ENCODE measurements at regions not wholly inside any gene's neighbourhood (a gene's known extent, or its start where the extent isn't known, plus 50 kb on each side); places are given as distances from the start of the nearest gene placed in this dataset.

GRCh38 chr16:5461574-5461973 is 364.0 kb upstream of the EEF2KMT start:
- H3K27ac ChIP-seq (ENCODE audit: low read length): no peak overlapping the region
- H3K27me3 ChIP-seq (ENCODE audit: control insufficient read depth, insufficient read depth, low read length): peaks cover 2% of the 10 kb centered on the region
- H3K4me1 ChIP-seq (ENCODE audit: control insufficient read depth, insufficient read depth, low read length): no peaks in the 10 kb centered on the region
- no peaks in the 10 kb centered on the region for H3K36me3 ChIP-seq (ENCODE audit: control insufficient read depth, insufficient read depth, low read length)
- no peak for DNase-seq
- 50% methylated on average over 2 of the region's 2 CpGs for WGBS (ENCODE audit: insufficient coverage)
- H3K9me3 ChIP-seq (replicated peaks; ENCODE audit: control insufficient read depth, low read depth, low read length): no peaks in the 10 kb centered on the region
- H3K4me3 ChIP-seq (ENCODE audit: low read length): no peak overlapping the region

GRCh38 chr16:5461141-5461540 is 363.5 kb upstream of the EEF2KMT start:
- H3K27me3 ChIP-seq (ENCODE audit: control insufficient read depth, insufficient read depth, low read length): peaks cover 2% of the 10 kb centered on the region
- WGBS (ENCODE audit: insufficient coverage): 44% methylated on average over 8 of the region's 8 CpGs
- H3K9me3 ChIP-seq (replicated peaks; ENCODE audit: control insufficient read depth, low read depth, low read length): no peaks in the 10 kb centered on the region
- H3K36me3 ChIP-seq (ENCODE audit: control insufficient read depth, insufficient read depth, low read length): no peaks in the 10 kb centered on the region
- no peak overlapping the region for H3K4me3 ChIP-seq (ENCODE audit: low read length)
- no peak overlapping the region for H3K27ac ChIP-seq (ENCODE audit: low read length)
- DNase-seq: no peak
- no peaks in the 10 kb centered on the region for H3K4me1 ChIP-seq (ENCODE audit: control insufficient read depth, insufficient read depth, low read length)

- H3K9me3 ChIP-seq (replicated peaks; ENCODE audit: control insufficient read depth, low read depth, low read length): no peaks in the 10 kb centered on the region
- WGBS (ENCODE audit: insufficient coverage): 100% methylated on average over 1 of the region's 8 CpGs
- no peak overlapping the region for H3K4me3 ChIP-seq (ENCODE audit: low read length)
- no peaks in the 10 kb centered on the region for H3K4me1 ChIP-seq (ENCODE audit: control insufficient read depth, insufficient read depth, low read length)
- H3K36me3 ChIP-seq (ENCODE audit: control insufficient read depth, insufficient read depth, low read length): no peaks in the 10 kb centered on the region
- DNase-seq: no peak
- H3K27ac ChIP-seq (ENCODE audit: low read length): no peak overlapping the region
- H3K27me3 ChIP-seq (ENCODE audit: control insufficient read depth, insufficient read depth, low read length): peaks cover under 1% of the 10 kb centered on the region
Observed at GRCh38 chr16:5460701-5461100, 363.1 kb upstream of the EEF2KMT start.

- no peak for DNase-seq
Observed at GRCh38 chr16:5459863-5460262, 362.3 kb upstream of the EEF2KMT start.

GRCh38 chr16:5455110-5455509 is 357.5 kb upstream of the EEF2KMT start:
- Histone ChIP-seq H3K9me3 (replicated peaks; ENCODE audit: control insufficient read depth, low read depth, low read length) (no peaks in the 10 kb centered on the region), H3K36me3 (ENCODE audit: control insufficient read depth, insufficient read depth, low read length) (no peaks in the 10 kb centered on the region), H3K27me3 (ENCODE audit: control insufficient read depth, insufficient read depth, low read length) (peaks cover 4% of the 10 kb centered on the region), H3K4me3 (ENCODE audit: low read length) (no peak overlapping the region), H3K4me1 (ENCODE audit: control insufficient read depth, insufficient read depth, low read length) (no peaks in the 10 kb centered on the region), H3K27ac (ENCODE audit: low read length) (no peak overlapping the region)
- no CpG with 5 or more reads among the region's 1 CpG for WGBS (ENCODE audit: insufficient coverage)
- DNase-seq: no peak

More at GRCh38 chr16:5459863-5460262, 362.3 kb upstream of the EEF2KMT start:
- H3K4me3 ChIP-seq (ENCODE audit: low read length): no peak overlapping the region
- WGBS (ENCODE audit: insufficient coverage): 78% methylated on average over 5 of the region's 6 CpGs
- H3K4me1 ChIP-seq (ENCODE audit: control insufficient read depth, insufficient read depth, low read length): no peaks in the 10 kb centered on the region
- no peaks in the 10 kb centered on the region for H3K27me3 ChIP-seq (ENCODE audit: control insufficient read depth, insufficient read depth, low read length)
- H3K27ac ChIP-seq (ENCODE audit: low read length): no peak overlapping the region
- no peaks in the 10 kb centered on the region for H3K9me3 ChIP-seq (replicated peaks; ENCODE audit: control insufficient read depth, low read depth, low read length)
- no peaks in the 10 kb centered on the region for H3K36me3 ChIP-seq (ENCODE audit: control insufficient read depth, insufficient read depth, low read length)

- Histone ChIP-seq H3K27me3 (ENCODE audit: control insufficient read depth, insufficient read depth, low read length) (peaks cover 4% of the 10 kb centered on the region), H3K9me3 (replicated peaks; ENCODE audit: control insufficient read depth, low read depth, low read length) (no peaks in the 10 kb centered on the region), H3K4me1 (ENCODE audit: control insufficient read depth, insufficient read depth, low read length) (no peaks in the 10 kb centered on the region), H3K27ac (ENCODE audit: low read length) (no peak overlapping the region), H3K4me3 (ENCODE audit: low read length) (no peak overlapping the region), H3K36me3 (ENCODE audit: control insufficient read depth, insufficient read depth, low read length) (no peaks in the 10 kb centered on the region)
- no peak for DNase-seq
Observed at GRCh38 chr16:5454349-5454748, 356.8 kb upstream of the EEF2KMT start.

GRCh38 chr16:5451641-5452040 is 354.0 kb upstream of the EEF2KMT start:
- DNase-seq: no peak
- Histone ChIP-seq H3K27me3 (ENCODE audit: control insufficient read depth, insufficient read depth, low read length) (peaks cover 4% of the 10 kb centered on the region), H3K36me3 (ENCODE audit: control insufficient read depth, insufficient read depth, low read length) (no peaks in the 10 kb centered on the region), H3K4me1 (ENCODE audit: control insufficient read depth, insufficient read depth, low read length) (no peaks in the 10 kb centered on the region), H3K27ac (ENCODE audit: low read length) (no peak overlapping the region), H3K9me3 (replicated peaks; ENCODE audit: control insufficient read depth, low read depth, low read length) (no peaks in the 10 kb centered on the region), H3K4me3 (ENCODE audit: low read length) (no peak overlapping the region)
- WGBS (ENCODE audit: insufficient coverage): 33% methylated on average over 5 of the region's 7 CpGs

- Histone ChIP-seq H3K9me3 (replicated peaks; ENCODE audit: control insufficient read depth, low read depth, low read length) (no peaks in the 10 kb centered on the region), H3K4me1 (ENCODE audit: control insufficient read depth, insufficient read depth, low read length) (no peaks in the 10 kb centered on the region), H3K27me3 (ENCODE audit: control insufficient read depth, insufficient read depth, low read length) (peaks cover 4% of the 10 kb centered on the region), H3K4me3 (ENCODE audit: low read length) (no peak overlapping the region), H3K27ac (ENCODE audit: low read length) (no peak overlapping the region), H3K36me3 (ENCODE audit: control insufficient read depth, insufficient read depth, low read length) (no peaks in the 10 kb centered on the region)
- 21% methylated on average over 13 of the region's 15 CpGs for WGBS (ENCODE audit: insufficient coverage)
- no peak for DNase-seq
Observed at GRCh38 chr16:5450409-5451104, 353.0 kb upstream of the EEF2KMT start.

- no CpG with 5 or more reads among the region's 1 CpG for WGBS (ENCODE audit: insufficient coverage)
- no peaks in the 10 kb centered on the region for H3K36me3 ChIP-seq (ENCODE audit: control insufficient read depth, insufficient read depth, low read length)
- DNase-seq: no peak
- H3K27ac ChIP-seq (ENCODE audit: low read length): no peak overlapping the region
- no peak overlapping the region for H3K4me3 ChIP-seq (ENCODE audit: low read length)
- H3K4me1 ChIP-seq (ENCODE audit: control insufficient read depth, insufficient read depth, low read length): no peaks in the 10 kb centered on the region
- H3K27me3 ChIP-seq (ENCODE audit: control insufficient read depth, insufficient read depth, low read length): peaks cover 4% of the 10 kb centered on the region
- H3K9me3 ChIP-seq (replicated peaks; ENCODE audit: control insufficient read depth, low read depth, low read length): no peaks in the 10 kb centered on the region
Observed at GRCh38 chr16:5449901-5450300, 352.3 kb upstream of the EEF2KMT start.

GRCh38 chr16:5448798-5449197 is 351.2 kb upstream of the EEF2KMT start:
- H3K27me3 ChIP-seq (ENCODE audit: control insufficient read depth, insufficient read depth, low read length): peaks cover 4% of the 10 kb centered on the region
- H3K36me3 ChIP-seq (ENCODE audit: control insufficient read depth, insufficient read depth, low read length): no peaks in the 10 kb centered on the region
- DNase-seq: no peak
- no peaks in the 10 kb centered on the region for H3K4me1 ChIP-seq (ENCODE audit: control insufficient read depth, insufficient read depth, low read length)
- H3K9me3 ChIP-seq (replicated peaks; ENCODE audit: control insufficient read depth, low read depth, low read length): no peaks in the 10 kb centered on the region
- H3K4me3 ChIP-seq (ENCODE audit: low read length): no peak overlapping the region
- no peak overlapping the region for H3K27ac ChIP-seq (ENCODE audit: low read length)
- 76% methylated on average over 7 of the region's 9 CpGs for WGBS (ENCODE audit: insufficient coverage)

GRCh38 chr16:5447734-5448133 is 350.1 kb upstream of the EEF2KMT start:
- no peaks in the 10 kb centered on the region for H3K9me3 ChIP-seq (replicated peaks; ENCODE audit: control insufficient read depth, low read depth, low read length)

More at GRCh38 chr16:5447734-5448133, 350.1 kb upstream of the EEF2KMT start:
- H3K36me3 ChIP-seq (ENCODE audit: control insufficient read depth, insufficient read depth, low read length): no peaks in the 10 kb centered on the region
- H3K27me3 ChIP-seq (ENCODE audit: control insufficient read depth, insufficient read depth, low read length): peaks cover 4% of the 10 kb centered on the region
- WGBS (ENCODE audit: insufficient coverage): 74% methylated on average over 4 of the region's 4 CpGs
- no peak for DNase-seq
- H3K27ac ChIP-seq (ENCODE audit: low read length): no peak overlapping the region
- H3K4me1 ChIP-seq (ENCODE audit: control insufficient read depth, insufficient read depth, low read length): no peaks in the 10 kb centered on the region
- H3K4me3 ChIP-seq (ENCODE audit: low read length): no peak overlapping the region
